GM18868 (cell line): ENCODE measurements at regions not wholly inside any gene's neighbourhood (a gene's known extent, or its start where the extent isn't known, plus 50 kb on each side); places are given as distances from the start of the nearest gene placed in this dataset.
"Not testable (repeated sequence)": the region's sequence is repeated elsewhere in the genome, so short reads cannot be mapped to it uniquely, and the experiment has no call there.

Experiments used
- ATAC-seq: cut with Tn5 transposase; IDR thresholded peaks from one replicate; pipeline ENCODE4 v1.9.1; 2021; ENCODE audit warnings: mild to moderate bottlenecking, moderate library complexity; ENCODE audit not compliant: unreplicated experiment

DNA sequence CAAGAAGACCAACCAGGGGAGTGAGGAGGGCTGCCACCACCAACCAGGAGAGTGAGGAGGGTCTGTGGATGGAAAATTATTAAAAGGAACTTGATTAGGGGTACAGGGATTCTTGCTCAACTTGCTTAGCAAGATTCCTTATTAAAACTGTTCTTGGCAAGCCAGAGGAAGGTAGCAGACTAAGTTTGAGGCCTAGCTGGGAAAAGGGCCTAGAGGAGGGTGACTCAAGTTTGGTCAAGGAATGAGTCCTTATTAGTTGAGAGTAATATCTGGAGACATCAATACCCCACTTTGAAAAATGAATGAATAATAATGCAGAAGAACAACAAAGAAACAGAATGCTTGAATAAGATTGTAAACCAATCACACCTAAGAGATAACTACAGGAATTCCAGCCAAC lies 612.4 kb upstream of the ZFP42 start:
- ATAC-seq, result no peak

DNA sequence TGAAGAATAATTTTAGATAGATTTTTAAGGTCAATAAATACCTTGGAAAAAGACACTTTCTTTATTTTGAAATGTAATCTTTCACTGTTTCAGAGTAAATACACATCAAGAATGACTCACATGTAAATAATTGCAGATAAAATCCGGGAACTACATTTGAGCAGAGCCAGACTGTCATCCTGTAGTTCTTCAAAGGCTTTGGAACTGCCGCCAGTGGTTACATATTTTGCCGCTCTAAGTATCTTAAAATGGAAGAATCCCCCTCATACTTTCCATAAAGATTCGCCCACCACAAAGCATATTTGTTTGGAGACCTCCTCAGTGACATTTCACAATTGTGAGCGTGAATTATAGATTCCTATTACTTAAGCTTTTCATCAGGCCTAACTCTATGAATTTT lies 607.8 kb upstream of the ZFP42 start:
- no peak for ATAC-seq

DNA sequence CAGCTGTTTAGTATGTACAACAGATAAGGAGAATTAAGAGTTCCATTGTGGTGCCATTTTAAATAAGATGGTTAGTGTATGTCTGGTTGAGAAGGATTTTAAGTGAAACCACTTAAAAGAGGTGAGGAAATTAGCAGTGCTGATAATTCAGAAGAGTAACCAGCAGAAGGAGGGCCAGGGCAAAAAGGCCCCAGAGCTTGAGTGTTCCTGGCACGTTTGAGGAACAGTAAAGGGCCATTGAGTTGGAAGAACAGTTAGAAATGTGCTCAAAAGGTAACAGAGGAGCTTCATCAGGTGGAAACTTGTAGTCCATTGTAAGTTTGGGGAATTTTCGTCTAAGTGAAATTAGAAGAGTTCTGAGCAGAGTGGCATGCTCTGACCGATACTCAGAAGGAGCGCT lies 606.2 kb upstream of the ZFP42 start:
- ATAC-seq, result no peak

GRCh38 chr4:187390646-187391045 lies 604.9 kb upstream of the ZFP42 start:
- ATAC-seq, result no peak

GRCh38 chr4:187393531-187394344 lies 601.8 kb upstream of the ZFP42 start:
- no peak for ATAC-seq

GRCh38 chr4:187396106-187396505 lies 599.5 kb upstream of the ZFP42 start:
- no peak for ATAC-seq

DNA sequence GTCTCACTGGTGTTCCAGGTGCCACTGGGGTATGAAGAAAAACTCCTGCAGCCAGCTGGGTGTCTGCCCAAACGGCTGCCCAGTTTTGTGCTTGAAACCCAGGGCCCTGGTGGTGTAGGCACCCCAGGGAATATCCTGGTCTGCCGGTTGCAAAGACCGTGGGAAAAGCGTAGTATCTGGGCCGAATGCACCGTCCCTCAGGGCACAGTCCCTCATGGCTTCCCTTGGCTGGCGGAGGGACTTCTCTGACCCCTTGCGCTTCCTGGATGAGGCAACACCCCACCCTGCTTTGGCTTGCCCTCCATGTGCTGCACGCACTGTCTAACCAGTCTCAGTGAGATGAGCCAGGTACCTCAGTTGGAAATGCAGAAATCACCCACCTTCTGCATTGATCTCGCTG lies 587.1 kb upstream of the ZFP42 start:
- not testable (repeated sequence) for ATAC-seq

- no peak for ATAC-seq
Observed at GRCh38 chr4:187413564-187414358, 581.8 kb upstream of the ZFP42 start.

DNA sequence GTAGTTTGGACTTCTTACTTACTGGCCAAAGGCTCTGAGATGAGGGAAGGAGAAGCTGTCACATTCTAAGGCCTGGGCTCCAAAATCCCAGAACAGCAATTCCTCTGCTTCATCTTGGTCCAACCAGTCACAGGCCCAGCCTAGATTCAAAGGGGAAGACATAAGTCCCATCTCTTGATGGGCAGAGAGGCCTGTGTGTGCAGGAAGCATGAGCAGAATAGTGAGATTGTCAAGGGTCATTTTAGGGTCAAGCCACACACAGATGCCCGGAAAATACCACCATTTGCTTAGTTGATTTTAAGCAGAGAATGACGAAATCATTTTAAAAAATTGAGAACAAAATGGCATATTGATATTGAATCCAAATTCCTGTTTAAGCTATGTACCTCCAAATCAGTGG lies 580.9 kb upstream of the ZFP42 start:
- no peak for ATAC-seq

GRCh38 chr4:187415231-187415630 lies 580.3 kb upstream of the ZFP42 start:
- no peak for ATAC-seq

- no peak for ATAC-seq
Observed at GRCh38 chr4:187416216-187416615, 579.4 kb upstream of the ZFP42 start.

GRCh38 chr4:187417721-187418120 lies 577.9 kb upstream of the ZFP42 start:
- no peak for ATAC-seq

DNA sequence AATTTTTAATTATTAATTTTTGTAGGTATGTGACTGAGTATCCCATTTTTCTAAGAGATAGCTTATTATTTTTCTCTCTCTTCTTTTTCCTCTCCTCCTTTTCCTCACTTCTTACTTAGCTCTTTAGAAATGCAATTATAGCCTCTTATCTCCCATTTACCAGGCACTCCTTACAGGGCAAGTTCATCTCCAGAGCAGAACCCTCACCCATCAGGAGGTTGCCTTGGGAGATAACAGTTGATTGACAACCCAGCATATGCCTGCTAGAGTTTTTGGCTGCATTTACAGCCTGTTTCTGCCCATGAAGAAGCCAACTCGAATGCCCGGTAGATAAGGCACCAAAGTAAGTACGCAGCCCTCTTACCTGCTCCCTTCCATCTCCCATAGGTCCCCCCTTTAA lies 572.9 kb upstream of the ZFP42 start:
- ATAC-seq, result no peak

- ATAC-seq, result no peak
Observed at GRCh38 chr4:187424636-187425035, 570.9 kb upstream of the ZFP42 start.

GRCh38 chr4:187426511-187426910 lies 569.1 kb upstream of the ZFP42 start:
- no peak for ATAC-seq

GRCh38 chr4:187432310-187432709 lies 563.3 kb upstream of the ZFP42 start:
- no peak for ATAC-seq

GRCh38 chr4:187433141-187433540 lies 562.4 kb upstream of the ZFP42 start:
- ATAC-seq, result no peak

DNA sequence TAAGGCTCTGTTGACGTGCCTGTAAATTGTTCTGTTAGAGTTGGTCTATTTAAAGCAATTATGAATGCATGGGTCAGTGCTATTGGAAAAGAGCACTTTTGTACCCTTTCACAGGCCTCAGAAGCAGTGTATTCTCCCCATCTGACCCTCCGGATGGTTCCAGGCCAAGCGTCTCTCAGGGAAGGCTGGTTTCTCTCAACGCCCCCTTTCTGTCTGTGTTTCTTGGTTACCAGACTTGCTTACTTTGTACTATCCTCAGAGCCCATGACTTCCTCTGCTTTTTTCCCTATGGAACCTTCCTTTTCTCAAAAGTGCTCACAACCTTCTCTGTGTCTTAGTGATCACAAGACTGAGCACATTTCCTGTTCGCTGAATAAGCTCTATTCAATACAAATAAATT lies 559.3 kb upstream of the ZFP42 start:
- ATAC-seq, result no peak

DNA sequence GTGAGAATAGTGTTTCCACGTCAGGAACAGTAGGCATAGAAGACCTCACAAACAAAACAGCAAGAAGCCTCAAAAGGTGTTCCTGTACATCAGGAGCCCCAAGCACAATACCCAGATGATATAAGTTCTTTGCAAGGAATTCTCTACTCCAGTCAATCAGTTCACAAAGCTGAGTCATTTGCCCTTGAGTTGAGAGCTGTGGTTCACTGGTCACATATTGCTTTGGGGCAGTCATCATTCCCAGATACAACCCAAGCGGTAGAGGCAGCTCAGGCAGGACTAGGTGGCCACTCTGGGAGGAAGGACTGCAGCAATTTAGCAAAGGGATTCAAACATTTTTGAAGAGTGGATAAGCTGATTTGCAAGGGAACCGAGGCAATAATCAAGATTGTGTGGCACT lies 551.5 kb upstream of the ZFP42 start:
- no peak for ATAC-seq

- ATAC-seq, result no peak
Observed at GRCh38 chr4:187449702-187450101, 545.9 kb upstream of the ZFP42 start.

DNA sequence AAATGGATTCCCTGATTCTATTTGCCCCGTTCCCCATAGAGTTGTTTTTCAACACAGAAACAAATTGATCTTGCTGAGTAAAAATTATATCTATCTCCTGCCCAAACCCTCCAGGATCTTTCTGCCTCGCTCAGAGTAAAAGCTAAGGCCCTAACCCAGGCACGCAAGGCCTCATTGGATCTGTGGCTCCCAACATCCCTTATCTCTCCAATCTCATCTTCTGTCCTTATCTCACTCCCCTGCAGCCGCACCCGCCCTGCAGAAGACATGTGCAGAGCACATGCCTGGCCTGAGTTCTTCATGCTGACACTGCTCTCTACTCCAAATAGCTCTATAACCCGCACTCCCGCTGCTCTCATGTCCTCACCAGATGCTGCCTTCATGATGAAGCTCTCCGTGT lies 543.8 kb upstream of the ZFP42 start:
- ATAC-seq, result no peak

GRCh38 chr4:187460016-187460415 lies 535.6 kb upstream of the ZFP42 start:
- ATAC-seq, result no peak
